B cell (primary cell): ENCODE measurements at regions not wholly inside any gene's neighbourhood (a gene's known extent, or its start where the extent isn't known, plus 50 kb on each side); places are given as distances from the start of the nearest gene placed in this dataset.

ENCODE experiments used
- ATAC-seq: fragments of 200-7000 bp; cut with Tn5 transposase; one replicate; pipeline ENCODE4 v1.10.0; 2021; ENCODE audit warnings: low read depth, mild to moderate bottlenecking, moderate number of reproducible peaks, moderate library complexity
- CTCF ChIA-PET: fragments of 350-600 bp; sonication (Branson Sonifier 250); formaldehyde crosslinking; loops from one replicate; lab custom pipeline; 2021; ENCODE audit warnings: antibody characterized with exemption, inconsistent platforms; lab: Charles Lee
- POLR2A ChIA-PET: fragments of 350-600 bp; sonication (Branson Sonifier 250); formaldehyde crosslinking; loops from one replicate; lab custom pipeline; 2021; ENCODE audit warnings: antibody characterized with exemption; lab: Charles Lee
- DNase-seq: peaks from one replicate; pipeline ENCODE4 v3.0.0; 2013
- H2AFZ ChIP-seq: 2 replicates; pipeline ENCODE4 v1.6.1; 2012; ENCODE audit warnings: mild to moderate bottlenecking, low read depth, low read length; ENCODE audit not compliant: insufficient read depth, poor library complexity, severe bottlenecking
- H3K27ac ChIP-seq, 2 donors: 1 replicate in 1 of 2; 2 replicates in 1 of 2; pipeline ENCODE4 v1.5.1; 2012 to 2013; ENCODE audit warnings: low read length in 2 of 2, mild to moderate bottlenecking in 2 of 2, moderate library complexity in 1 of 2
- H3K27me3 ChIP-seq, 4 experiments: fragments of 200-600 bp in 1 of 4; sonication (generic) in 1 of 4; replicated peaks in 1 of 4; 1 replicate in 2 of 4; 2 replicates in 2 of 4; pipeline versions ENCODE4 v1.6.1 to v1.7.0; 2013 to 2016; ENCODE audit warnings: low read length in 3 of 4, mild to moderate bottlenecking in 2 of 4, mixed read lengths in 1 of 4, moderate library complexity in 1 of 4; ENCODE audit not compliant: insufficient read depth in 4 of 4, control insufficient read depth in 3 of 4; ENCODE audit errors: control extremely low read depth in 1 of 4
- H3K36me3 ChIP-seq, 2 experiments: replicated peaks in 1 of 2; 1 replicate in 1 of 2; 2 replicates in 1 of 2; pipeline versions ENCODE4 v1.6.1 to v1.7.1; 2013; ENCODE audit warnings: low read length in 1 of 2; ENCODE audit not compliant: insufficient read depth in 2 of 2, control insufficient read depth in 1 of 2; ENCODE audit errors: control extremely low read depth in 1 of 2, extremely low read depth in 1 of 2
- H3K4me1 ChIP-seq, 2 donors: fragments of 200-600 bp in 1 of 2; sonication (generic) in 1 of 2; 1 replicate in 1 of 2; 2 replicates in 1 of 2; pipeline versions ENCODE4 v1.5.1 to v1.6.1; 2013 to 2017; ENCODE audit warnings: low read length in 2 of 2; ENCODE audit not compliant: control insufficient read depth in 2 of 2, insufficient read depth in 2 of 2
- H3K4me2 ChIP-seq: replicated peaks from 2 replicates; pipeline ENCODE3; 2012; ENCODE audit warnings: mild to moderate bottlenecking, low read depth, low read length; ENCODE audit not compliant: poor library complexity, severe bottlenecking
- H3K4me3 ChIP-seq, 5 experiments: fragments of 200-600 bp in 1 of 5; sonication (generic) in 1 of 5; 1 replicate in 3 of 5; 2 replicates in 2 of 5; pipeline versions ENCODE4 v1.5.1 to v1.7.0; 2011 to 2016; ENCODE audit warnings: low read length in 4 of 5, mild to moderate bottlenecking in 4 of 5, low read depth in 2 of 5, control low read depth in 1 of 5, moderate library complexity in 1 of 5; ENCODE audit not compliant: insufficient read depth in 1 of 5; ENCODE audit errors: control extremely low read depth in 1 of 5, extremely low read depth in 1 of 5
- H3K79me2 ChIP-seq: fragments of 200-600 bp; sonication (generic); one replicate; pipeline ENCODE4 v1.6.0; 2016; ENCODE audit warnings: low read length; ENCODE audit not compliant: control insufficient read depth, insufficient read depth
- H3K9ac ChIP-seq: fragments of 200-600 bp; sonication (generic); 2 replicates; pipeline ENCODE4 v1.6.1; 2017; ENCODE audit warnings: mild to moderate bottlenecking, low read length, moderate library complexity
- H3K9me3 ChIP-seq, 3 donors: one replicate each; pipeline versions ENCODE4 v1.6.1 to v1.7.1; 2013; ENCODE audit warnings: low read length in 2 of 3; ENCODE audit not compliant: control insufficient read depth in 2 of 3, insufficient read depth in 1 of 3; ENCODE audit errors: control extremely low read depth in 1 of 3
- H4K20me1 ChIP-seq: 2 replicates; pipeline ENCODE4 v1.6.0; 2012; ENCODE audit warnings: mild to moderate bottlenecking, low read length; ENCODE audit not compliant: insufficient read depth, control insufficient read depth, poor library complexity, severe bottlenecking
- H3K27ac Mint-ChIP-seq: one replicate; pipeline ENCODE4 v1.8.0; 2021; ENCODE audit warnings: mixed read lengths
- H3K27me3 Mint-ChIP-seq: one replicate; pipeline ENCODE4 v1.8.0; 2021; ENCODE audit warnings: mixed read lengths
- H3K4me1 Mint-ChIP-seq: one replicate; pipeline ENCODE4 v1.8.0; 2021; ENCODE audit warnings: mixed read lengths
- H3K4me3 Mint-ChIP-seq: one replicate; pipeline ENCODE4 v1.8.0; 2021; ENCODE audit warnings: mixed read lengths
- H3K9me3 Mint-ChIP-seq: one replicate; pipeline ENCODE4 v1.8.0; 2022; ENCODE audit warnings: mixed read lengths; ENCODE audit not compliant: insufficient read depth
- EZH2 ChIP-seq: IDR thresholded peaks from 2 replicates; pipeline ENCODE4 v1.6.1; 2012; ENCODE audit warnings: borderline replicate concordance, low read depth, mild to moderate bottlenecking, moderate library complexity, low read length; ENCODE audit not compliant: insufficient read depth, poor library complexity, severe bottlenecking
- WGBS: methylation state at CpG from one replicate; pipeline ENCODE4 v1.1.5; 2013; ENCODE audit warnings: missing lambda C conversion rate; ENCODE audit not compliant: insufficient coverage; 5-methylcytosine and 5-hydroxymethylcytosine counted together
- intact Hi-C: fragments of 100-400 bp; cut with micrococcal nuclease; formaldehyde crosslinking; loops from one replicate; pipeline ENCODE4 v1.10.0; 2022
- TF ChIP-seq, protein P1 (sequence below): fragments of 200-600 bp; IDR thresholded peaks from one replicate; pipeline ENCODE4 v1.8.0; 2022; ENCODE audit warnings: antibody characterized with exemption, mild to moderate bottlenecking

DNA sequence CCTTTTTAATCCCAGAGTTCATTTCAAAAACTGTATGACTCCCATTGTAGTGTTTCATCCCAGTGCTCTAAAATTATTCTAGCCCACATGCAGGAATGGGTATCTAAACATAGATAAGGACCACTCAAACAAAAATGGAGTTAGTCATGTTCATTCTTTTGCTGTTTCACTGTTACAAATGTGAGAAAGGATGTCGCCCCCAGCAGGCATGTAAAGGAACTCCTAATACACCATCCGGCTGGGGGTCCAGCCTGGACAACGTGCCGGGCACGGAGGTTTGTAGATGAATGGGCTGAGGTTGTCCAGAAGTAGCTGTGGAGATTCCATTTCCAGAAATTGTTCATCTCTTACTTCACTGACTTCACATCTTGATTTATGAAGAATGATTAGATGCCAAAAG, 101.9 kb upstream of the RAB12 start:
- H3K27me3 ChIP-seq = peaks cover 0 to 6% (median 3%) of the 10 kb centered on the region in 4 experiments
- intact Hi-C loops = no loop called here
- H3K4me2 ChIP-seq = no peak overlapping the region
- no CpG with 5 or more reads among the region's 5 CpGs for WGBS
- no peaks in the 10 kb centered on the region for H3K79me2 ChIP-seq
- ATAC-seq = no peak
- H3K27ac ChIP-seq = no peak overlapping the region
- H3K4me3 ChIP-seq = no peak overlapping the region
- Mint-ChIP-seq H3K4me3 (no peak overlapping the region), H3K4me1 (no peaks in the 10 kb centered on the region), H3K27ac (no peak overlapping the region), H3K27me3 (peaks cover 9% of the 10 kb centered on the region), H3K9me3 (no peaks in the 10 kb centered on the region)
- no peak overlapping the region for H3K9ac ChIP-seq
- no peaks in the 10 kb centered on the region for H3K36me3 ChIP-seq
- no peaks in the 10 kb centered on the region for H3K9me3 ChIP-seq
- POLR2A ChIA-PET = no interaction called here
- H3K4me1 ChIP-seq = no peaks in the 10 kb centered on the region
- no peak for DNase-seq
- TF ChIP-seq, protein P1, sequence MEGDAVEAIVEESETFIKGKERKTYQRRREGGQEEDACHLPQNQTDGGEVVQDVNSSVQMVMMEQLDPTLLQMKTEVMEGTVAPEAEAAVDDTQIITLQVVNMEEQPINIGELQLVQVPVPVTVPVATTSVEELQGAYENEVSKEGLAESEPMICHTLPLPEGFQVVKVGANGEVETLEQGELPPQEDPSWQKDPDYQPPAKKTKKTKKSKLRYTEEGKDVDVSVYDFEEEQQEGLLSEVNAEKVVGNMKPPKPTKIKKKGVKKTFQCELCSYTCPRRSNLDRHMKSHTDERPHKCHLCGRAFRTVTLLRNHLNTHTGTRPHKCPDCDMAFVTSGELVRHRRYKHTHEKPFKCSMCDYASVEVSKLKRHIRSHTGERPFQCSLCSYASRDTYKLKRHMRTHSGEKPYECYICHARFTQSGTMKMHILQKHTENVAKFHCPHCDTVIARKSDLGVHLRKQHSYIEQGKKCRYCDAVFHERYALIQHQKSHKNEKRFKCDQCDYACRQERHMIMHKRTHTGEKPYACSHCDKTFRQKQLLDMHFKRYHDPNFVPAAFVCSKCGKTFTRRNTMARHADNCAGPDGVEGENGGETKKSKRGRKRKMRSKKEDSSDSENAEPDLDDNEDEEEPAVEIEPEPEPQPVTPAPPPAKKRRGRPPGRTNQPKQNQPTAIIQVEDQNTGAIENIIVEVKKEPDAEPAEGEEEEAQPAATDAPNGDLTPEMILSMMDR = no peak
- no peak for TF ChIP-seq EZH2
- no peaks in the 10 kb centered on the region for H4K20me1 ChIP-seq
- no peak overlapping the region for H2AFZ ChIP-seq
- CTCF ChIA-PET = interaction anchor here (1.0 kb wide), 1 partner anchor 26 kb away, joined by 3 read pairs; no protein-coding TSS in a partner anchor

DNA sequence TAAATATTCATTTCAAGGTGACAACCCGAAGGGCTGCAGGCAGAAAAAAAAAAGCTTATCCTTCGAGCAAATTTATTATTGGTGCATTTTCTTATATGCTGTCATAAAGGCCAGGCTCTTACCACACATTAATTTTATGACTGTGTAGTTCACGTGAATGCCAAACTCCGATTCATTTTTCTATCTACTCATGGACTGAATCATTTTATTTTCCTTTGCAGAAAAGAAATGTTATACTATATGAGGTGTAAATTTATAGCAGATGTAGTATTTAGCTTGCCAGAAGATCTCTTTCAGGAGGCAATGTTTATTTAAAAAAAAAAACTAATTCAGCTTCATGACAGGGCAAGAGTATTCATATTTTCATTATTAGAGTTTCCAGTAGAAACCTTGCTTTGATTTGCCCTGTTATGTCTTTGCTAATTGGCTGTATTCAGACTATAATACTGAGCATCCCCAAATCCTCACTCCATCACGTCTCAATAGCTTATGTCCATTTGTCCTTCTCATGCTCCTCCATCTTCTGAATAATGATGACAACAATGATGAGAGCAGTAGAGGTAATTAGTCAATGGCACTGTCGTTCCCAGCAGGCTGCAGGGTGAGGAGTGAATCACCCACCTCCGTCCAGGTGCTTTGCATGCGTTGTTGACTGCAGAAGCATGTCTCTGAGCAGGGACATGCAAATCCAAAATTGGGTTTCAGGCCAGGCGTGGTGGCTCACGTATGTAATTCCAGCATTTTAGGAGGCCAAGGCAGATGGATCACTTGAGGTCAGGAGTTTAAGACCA, 101.1 kb upstream of the RAB12 start:
- 73% methylated on average over 5 of the region's 10 CpGs for WGBS
- POLR2A ChIA-PET = no interaction called here
- Histone ChIP-seq H3K4me1 (no peaks in the 10 kb centered on the region), H3K9ac (no peak overlapping the region), H2AFZ (no peak overlapping the region), H4K20me1 (no peaks in the 10 kb centered on the region), H3K4me2 (no peak overlapping the region), H3K27me3 (peaks cover 0 to 6% (median 3%) of the 10 kb centered on the region in 4 experiments), H3K4me3 (no peak overlapping the region), H3K36me3 (no peaks in the 10 kb centered on the region), H3K9me3 (no peaks in the 10 kb centered on the region), H3K79me2 (no peaks in the 10 kb centered on the region), H3K27ac (no peak overlapping the region)
- Mint-ChIP-seq H3K27me3 (peaks cover 9% of the 10 kb centered on the region), H3K9me3 (no peaks in the 10 kb centered on the region), H3K27ac (no peak overlapping the region), H3K4me1 (no peaks in the 10 kb centered on the region), H3K4me3 (no peak overlapping the region)
- no peak for ATAC-seq
- intact Hi-C loops = no loop called here
- CTCF ChIA-PET = interaction anchor here (1.0 kb wide), 1 partner anchor 27 kb away, joined by 3 read pairs; no protein-coding TSS in a partner anchor
- no peak for DNase-seq
- TF ChIP-seq, protein P1 = no peak
- TF ChIP-seq EZH2 = no peak
